Loucy (cell line): ENCODE measurements at regions not wholly inside any gene's neighbourhood (a gene's known extent, or its start where the extent isn't known, plus 50 kb on each side); places are given as distances from the start of the nearest gene placed in this dataset.

ENCODE experiments used
- H2AFZ ChIP-seq: fragments of 200-600 bp; sonication (generic); 2 replicates; pipeline ENCODE4 v1.6.0; 2016; ENCODE audit warnings: antibody characterized with exemption, mild to moderate bottlenecking, low read length, moderate library complexity
- H3F3A ChIP-seq: fragments of 200-600 bp; 2 replicates; pipeline ENCODE4 v1.6.0; 2016; ENCODE audit warnings: antibody characterized with exemption, low read depth, mild to moderate bottlenecking
- H3K27me3 ChIP-seq: fragments of 200-600 bp; sonication (generic); 2 replicates; pipeline ENCODE4 v1.6.1; 2014; ENCODE audit warnings: low read length, mild to moderate bottlenecking; ENCODE audit not compliant: insufficient read depth, poor library complexity, severe bottlenecking
- H3K36me3 ChIP-seq: fragments of 200-600 bp; sonication (generic); 2 replicates; pipeline ENCODE4 v1.6.1; 2016; ENCODE audit warnings: low read length; ENCODE audit not compliant: insufficient read depth
- H3K4me1 ChIP-seq: fragments of 200-600 bp; sonication (generic); 2 replicates; pipeline ENCODE4 v1.5.1; 2014; ENCODE audit warnings: low read length, mild to moderate bottlenecking; ENCODE audit not compliant: insufficient read depth, poor library complexity, severe bottlenecking
- H3K4me2 ChIP-seq: fragments of 200-600 bp; sonication (generic); 2 replicates; pipeline ENCODE4 v1.6.0; 2014; ENCODE audit warnings: antibody characterized with exemption, low read length, low read depth, mild to moderate bottlenecking; ENCODE audit not compliant: poor library complexity, severe bottlenecking
- H3K4me3 ChIP-seq: fragments of 200-600 bp; sonication (generic); 2 replicates; pipeline ENCODE4 v1.5.1; 2014; ENCODE audit warnings: low read length, mild to moderate bottlenecking, mixed read lengths; ENCODE audit not compliant: poor library complexity, severe bottlenecking
- H3K79me2 ChIP-seq: fragments of 200-600 bp; sonication (generic); 2 replicates; pipeline ENCODE4 v1.6.1; 2014; ENCODE audit warnings: low read length; ENCODE audit not compliant: insufficient read depth
- H3K9ac ChIP-seq: fragments of 200-600 bp; sonication (generic); 2 replicates; pipeline ENCODE4 v1.6.0; 2014; ENCODE audit warnings: mild to moderate bottlenecking, low read depth, low read length, moderate library complexity; ENCODE audit not compliant: poor library complexity, severe bottlenecking
- H3K9me2 ChIP-seq: fragments of 200-600 bp; sonication (generic); replicated peaks from 2 replicates; pipeline ENCODE4 v1.6.1; 2016; ENCODE audit warnings: low read depth, low read length, mixed read lengths
- H3K9me3 ChIP-seq: fragments of 200-600 bp; sonication (generic); 2 replicates; pipeline ENCODE4 v1.6.1; 2014; ENCODE audit warnings: mild to moderate bottlenecking, antibody characterized with exemption, low read length, low read depth; ENCODE audit not compliant: insufficient read depth
- H4K20me1 ChIP-seq: fragments of 200-600 bp; sonication (generic); 2 replicates; pipeline ENCODE4 v1.6.0; 2014; ENCODE audit warnings: antibody characterized with exemption, low read length, mild to moderate bottlenecking; ENCODE audit not compliant: insufficient read depth, poor library complexity, severe bottlenecking
- EZH2phosphoT487 ChIP-seq: fragments of 200-600 bp; IDR thresholded peaks from 2 replicates; pipeline ENCODE4 v1.6.1; 2018; ENCODE audit warnings: antibody characterized with exemption, mild to moderate bottlenecking, moderate library complexity, borderline replicate concordance
- TF ChIP-seq, protein P1 (sequence below): fragments of 200-600 bp; sonication (generic); conservative IDR thresholded peaks from 2 replicates; pipeline ENCODE4 v1.5.1; 2014; ENCODE audit warnings: mild to moderate bottlenecking, antibody characterized with exemption, low read length

DNA sequence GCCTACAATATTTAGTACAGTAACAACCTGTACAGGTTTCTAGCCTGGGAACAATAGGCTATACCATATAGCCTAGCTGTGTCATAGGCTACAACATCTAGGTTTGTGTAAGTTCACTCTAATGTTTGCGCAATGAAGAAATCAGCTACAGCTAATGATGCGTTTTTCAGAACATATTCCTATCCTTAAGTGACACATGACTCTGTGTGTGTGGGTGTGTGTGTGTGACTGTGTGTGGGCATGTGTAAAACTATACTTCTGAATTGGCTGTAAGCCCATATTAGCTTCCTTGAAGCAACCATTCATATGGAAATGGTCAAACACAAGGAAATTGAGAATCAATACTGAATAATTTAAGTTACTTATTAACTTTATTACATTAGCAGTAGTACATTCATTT, 120.8 kb upstream of the SULT1C3 start:
- no peaks in the 10 kb centered on the region for H3K9me3 ChIP-seq
- H3F3A ChIP-seq = no peaks in the 10 kb centered on the region
- H4K20me1 ChIP-seq = no peaks in the 10 kb centered on the region
- H3K9me2 ChIP-seq = no peaks in the 10 kb centered on the region
- H3K36me3 ChIP-seq = no peaks in the 10 kb centered on the region
- no peaks in the 10 kb centered on the region for H3K79me2 ChIP-seq
- H3K4me3 ChIP-seq = no peak overlapping the region
- no peaks in the 10 kb centered on the region for H3K4me1 ChIP-seq
- H3K9ac ChIP-seq = no peak overlapping the region
- H3K27me3 ChIP-seq = no peaks in the 10 kb centered on the region
- no peak for TF ChIP-seq EZH2phosphoT487
- TF ChIP-seq, protein P1, sequence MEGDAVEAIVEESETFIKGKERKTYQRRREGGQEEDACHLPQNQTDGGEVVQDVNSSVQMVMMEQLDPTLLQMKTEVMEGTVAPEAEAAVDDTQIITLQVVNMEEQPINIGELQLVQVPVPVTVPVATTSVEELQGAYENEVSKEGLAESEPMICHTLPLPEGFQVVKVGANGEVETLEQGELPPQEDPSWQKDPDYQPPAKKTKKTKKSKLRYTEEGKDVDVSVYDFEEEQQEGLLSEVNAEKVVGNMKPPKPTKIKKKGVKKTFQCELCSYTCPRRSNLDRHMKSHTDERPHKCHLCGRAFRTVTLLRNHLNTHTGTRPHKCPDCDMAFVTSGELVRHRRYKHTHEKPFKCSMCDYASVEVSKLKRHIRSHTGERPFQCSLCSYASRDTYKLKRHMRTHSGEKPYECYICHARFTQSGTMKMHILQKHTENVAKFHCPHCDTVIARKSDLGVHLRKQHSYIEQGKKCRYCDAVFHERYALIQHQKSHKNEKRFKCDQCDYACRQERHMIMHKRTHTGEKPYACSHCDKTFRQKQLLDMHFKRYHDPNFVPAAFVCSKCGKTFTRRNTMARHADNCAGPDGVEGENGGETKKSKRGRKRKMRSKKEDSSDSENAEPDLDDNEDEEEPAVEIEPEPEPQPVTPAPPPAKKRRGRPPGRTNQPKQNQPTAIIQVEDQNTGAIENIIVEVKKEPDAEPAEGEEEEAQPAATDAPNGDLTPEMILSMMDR = no peak
- no peak overlapping the region for H3K4me2 ChIP-seq
- no peak overlapping the region for H2AFZ ChIP-seq

DNA sequence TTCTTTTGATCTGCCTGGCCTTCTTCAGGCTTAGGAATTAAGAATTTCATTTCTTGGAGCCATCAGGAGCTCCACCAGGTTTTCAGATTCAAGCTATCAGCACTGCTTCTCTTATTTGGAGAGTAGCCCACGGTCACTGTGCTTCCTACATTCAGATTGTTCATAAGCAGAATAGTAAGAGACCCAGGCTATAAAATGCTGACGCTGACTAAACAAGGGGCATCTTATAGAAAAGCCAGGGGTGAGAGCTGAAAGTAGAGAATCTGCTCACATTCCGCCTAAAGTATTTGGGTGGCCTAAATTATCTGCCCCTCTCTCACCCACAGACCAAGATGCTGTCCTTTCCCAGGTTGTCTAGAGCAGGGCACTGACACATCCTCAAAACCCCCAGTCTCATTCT, 120.3 kb upstream of the SULT1C3 start:
- Histone ChIP-seq H3K9me3 (no peaks in the 10 kb centered on the region), H3K4me3 (no peak overlapping the region), H3K4me2 (no peak overlapping the region), H2AFZ (no peak overlapping the region), H3K36me3 (no peaks in the 10 kb centered on the region), H3K9me2 (no peaks in the 10 kb centered on the region), H4K20me1 (no peaks in the 10 kb centered on the region), H3K9ac (no peak overlapping the region), H3F3A (no peaks in the 10 kb centered on the region), H3K79me2 (no peaks in the 10 kb centered on the region), H3K27me3 (no peaks in the 10 kb centered on the region), H3K4me1 (no peaks in the 10 kb centered on the region)
- TF ChIP-seq EZH2phosphoT487 = no peak
- TF ChIP-seq, protein P1 = no peak

DNA sequence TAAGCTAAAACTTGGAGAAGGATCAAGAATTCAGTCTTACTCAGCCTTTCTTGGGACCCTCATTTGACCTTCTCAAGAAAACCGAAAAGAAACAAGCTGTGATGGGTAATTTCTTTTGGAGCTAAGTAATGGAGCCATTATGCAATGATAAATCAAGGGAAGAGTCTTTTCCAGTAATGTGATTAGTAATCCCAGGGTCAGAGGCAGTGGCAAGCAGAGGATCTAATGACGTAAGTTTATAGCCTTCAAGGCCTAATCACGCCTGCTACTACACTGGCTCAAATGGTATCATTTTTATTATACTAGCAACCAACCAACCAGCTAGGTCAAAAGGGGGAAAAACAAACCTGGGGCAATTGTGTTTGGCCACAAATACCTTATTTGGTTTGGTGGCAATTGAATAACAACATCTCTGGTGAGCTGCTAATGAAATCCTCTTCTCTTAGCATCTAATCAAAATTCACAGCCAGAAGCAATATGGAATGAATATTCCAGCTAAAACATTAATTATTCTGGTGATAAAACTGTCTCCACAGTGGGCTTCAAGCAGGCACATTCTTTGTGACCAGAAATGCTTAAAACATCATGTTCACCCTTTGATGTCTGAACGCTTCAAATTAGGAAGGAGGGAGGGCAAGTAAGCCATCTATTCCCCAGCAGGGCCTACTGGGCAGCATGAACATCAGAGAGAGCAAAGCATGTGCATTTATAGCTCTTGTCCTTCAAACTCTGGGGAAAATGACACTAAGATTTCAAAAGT, 114.9 kb upstream of the SULT1C3 start:
- Histone ChIP-seq H3K79me2 (no peaks in the 10 kb centered on the region), H3K9me2 (no peaks in the 10 kb centered on the region), H4K20me1 (no peaks in the 10 kb centered on the region), H3K4me2 (no peak overlapping the region), H3K36me3 (no peaks in the 10 kb centered on the region), H3K4me1 (no peaks in the 10 kb centered on the region), H3K9me3 (no peaks in the 10 kb centered on the region), H2AFZ (no peak overlapping the region), H3K4me3 (no peak overlapping the region), H3K9ac (no peak overlapping the region), H3K27me3 (no peaks in the 10 kb centered on the region), H3F3A (no peaks in the 10 kb centered on the region)
- TF ChIP-seq, protein P1 = no peak
- TF ChIP-seq EZH2phosphoT487 = no peak
